Stimulated activated CD4-positive, alpha-beta T cell treated with anti-CD3 and anti-CD28 coated beads, Interleukin-4, amount 100 ng/mL, for 48 hours (primary cell): ENCODE measurements at regions not wholly inside any gene's neighbourhood (a gene's known extent, or its start where the extent isn't known, plus 50 kb on each side); places are given as distances from the start of the nearest gene placed in this dataset.

Experiments
- DNase-seq, 2 donors: peaks; one replicate each; pipeline ENCODE4 v3.0.0-alpha.2; 2020; ENCODE audit warnings: low read depth in 2 of 2

DNA sequence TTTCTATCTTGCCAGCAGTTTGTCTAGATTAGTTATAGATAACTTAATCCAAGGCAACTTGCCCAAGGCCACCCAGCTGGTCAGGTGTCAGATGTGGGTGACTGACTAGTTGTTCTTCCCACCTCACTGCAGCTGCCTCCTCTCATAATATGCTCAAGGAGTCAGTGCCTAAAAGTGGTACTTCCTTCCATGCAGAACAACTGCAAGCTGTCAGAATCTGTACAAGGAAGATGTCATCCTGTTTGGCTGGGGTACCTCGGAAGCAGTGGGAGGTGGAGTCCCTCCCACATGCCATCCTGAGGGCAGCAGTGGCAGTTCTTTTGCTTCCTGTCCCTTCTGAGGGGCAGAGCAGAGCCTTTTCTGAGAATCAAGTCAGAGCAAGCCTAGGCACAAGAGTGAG lies 193.2 kb upstream of the RFC3 start:
- DNase-seq: no peak

DNA sequence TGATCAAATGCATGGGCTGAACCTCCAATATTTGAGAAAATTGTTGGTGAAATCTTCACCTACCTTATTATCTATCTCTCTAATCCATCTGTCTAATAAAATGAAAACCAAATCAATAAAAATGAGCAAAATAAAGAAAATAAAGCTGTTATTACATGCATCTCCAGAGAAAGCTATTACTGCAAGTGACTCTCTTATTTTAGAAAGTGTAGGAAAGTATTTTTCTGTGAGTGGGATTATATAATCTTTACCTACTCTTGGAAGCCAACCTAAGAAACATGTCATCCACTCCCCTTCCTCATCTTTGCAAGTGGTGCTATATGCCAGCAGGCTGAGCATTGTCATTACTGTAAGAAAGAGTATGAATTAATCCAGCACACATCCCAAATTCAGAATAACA lies 191.5 kb upstream of the RFC3 start:
- no peak for DNase-seq

DNA sequence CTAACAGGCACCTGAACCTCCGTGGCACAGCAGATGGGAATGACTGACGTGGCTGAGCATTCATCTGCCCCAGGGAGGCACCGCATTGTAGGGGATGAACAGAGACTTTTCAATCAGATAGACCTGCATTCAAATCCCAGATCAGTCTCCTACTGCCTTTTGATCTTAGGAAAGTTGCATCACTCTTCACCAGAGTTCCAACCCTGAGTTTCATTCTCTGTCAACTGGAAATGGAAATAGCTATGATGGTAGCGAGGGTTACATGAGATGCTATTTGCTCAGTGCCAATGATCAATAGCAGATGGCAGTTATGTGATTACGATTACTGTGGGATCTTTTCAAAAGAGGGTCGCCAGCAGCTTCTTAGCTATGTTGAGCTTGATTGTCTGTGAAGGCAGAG lies 189.3 kb upstream of the RFC3 start:
- no peak for DNase-seq

DNA sequence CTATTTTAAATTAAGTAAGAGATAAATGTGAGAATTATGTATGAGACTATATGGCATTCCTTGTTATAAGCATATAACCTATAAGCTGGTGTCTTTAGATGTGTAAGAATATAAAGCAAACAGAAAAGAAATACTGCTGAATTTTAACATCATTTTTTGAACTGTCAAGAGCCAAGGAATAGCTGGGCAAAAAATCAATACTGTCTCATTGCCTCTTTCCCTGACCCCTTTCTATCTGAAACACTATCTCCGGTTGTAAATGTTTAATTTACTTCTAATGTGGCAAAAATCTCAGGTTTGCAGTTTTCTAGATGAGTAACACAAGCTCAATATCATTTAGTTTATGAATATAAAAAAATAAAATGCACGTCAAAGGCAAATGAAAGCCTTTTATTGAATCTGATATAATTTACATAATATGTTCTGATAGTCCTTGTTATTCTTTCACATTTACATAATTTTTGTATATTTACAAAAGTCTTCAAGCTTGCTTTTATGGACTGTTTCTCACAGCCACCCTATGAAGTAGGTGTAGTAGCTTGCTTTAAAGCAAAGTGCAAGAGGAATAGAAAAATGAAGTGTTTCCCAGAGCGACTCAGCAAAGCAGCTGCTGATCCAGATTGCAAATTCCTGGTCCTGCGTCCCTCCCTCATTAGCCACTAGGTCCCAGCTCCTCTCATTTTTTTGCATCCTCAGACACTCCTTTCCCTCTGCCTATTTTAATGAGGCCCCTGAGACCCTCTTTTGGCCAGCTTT lies 188.2 kb upstream of the RFC3 start:
- DNase-seq: no peak

DNA sequence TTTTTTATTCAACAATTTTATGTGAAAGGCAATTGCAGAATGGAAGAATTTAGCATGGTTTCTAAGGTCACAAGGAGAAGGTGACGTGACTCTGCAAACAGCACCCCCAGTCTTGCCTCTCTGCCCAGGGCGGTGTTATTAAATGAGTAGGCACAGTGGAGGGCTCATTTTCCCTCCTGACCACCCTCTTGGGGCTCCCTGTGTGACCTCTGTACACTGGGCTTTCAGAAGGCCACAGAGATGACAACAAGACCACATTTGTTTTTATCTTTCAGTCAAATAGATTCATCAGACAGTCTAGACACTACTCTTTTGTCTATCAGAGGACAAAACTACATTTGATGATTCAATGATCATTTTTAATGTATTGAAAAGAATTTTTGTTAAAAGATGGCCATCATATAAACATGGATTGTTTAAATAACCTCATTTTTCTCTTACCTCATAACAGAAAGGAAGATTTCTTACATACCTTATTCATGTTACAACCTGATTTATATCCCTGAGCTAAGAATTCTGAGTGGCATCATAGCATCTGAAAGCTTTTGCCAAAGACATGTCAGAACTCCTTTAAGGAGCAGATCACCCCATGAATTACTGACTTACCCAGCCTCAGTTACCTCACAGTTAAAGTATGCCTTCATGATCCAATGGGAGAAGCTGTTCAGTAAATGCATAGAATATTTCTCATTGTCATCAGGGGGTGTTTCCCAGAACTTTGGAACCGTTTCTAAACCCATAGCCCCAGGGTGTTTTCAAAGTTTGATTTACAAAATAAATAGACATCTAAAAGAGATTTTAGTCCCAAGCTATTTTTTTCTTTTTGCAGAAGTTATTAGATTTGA lies 184.0 kb upstream of the RFC3 start:
- DNase-seq: no peak

DNA sequence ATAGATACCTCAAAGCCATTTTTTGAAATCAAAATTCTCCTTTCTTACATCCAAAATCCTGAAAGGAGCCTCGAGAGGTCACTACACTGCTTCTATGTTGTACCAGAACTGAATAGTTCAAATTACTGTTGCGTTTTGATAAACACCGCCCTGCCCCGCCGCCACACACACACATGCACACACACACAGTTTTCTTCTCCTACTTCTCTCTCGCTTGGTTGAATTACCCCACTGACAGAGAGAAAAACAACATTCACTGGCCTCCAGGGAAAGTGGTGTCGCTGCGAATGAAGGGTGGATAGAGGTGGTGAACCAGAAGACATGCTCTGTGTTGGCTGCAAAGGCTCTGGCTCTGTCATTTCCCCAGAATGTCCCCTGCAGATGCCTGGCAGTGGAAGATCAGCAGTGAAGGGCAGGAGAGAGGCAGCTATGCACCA lies 183.4 kb upstream of the RFC3 start:
- no peak for DNase-seq

DNA sequence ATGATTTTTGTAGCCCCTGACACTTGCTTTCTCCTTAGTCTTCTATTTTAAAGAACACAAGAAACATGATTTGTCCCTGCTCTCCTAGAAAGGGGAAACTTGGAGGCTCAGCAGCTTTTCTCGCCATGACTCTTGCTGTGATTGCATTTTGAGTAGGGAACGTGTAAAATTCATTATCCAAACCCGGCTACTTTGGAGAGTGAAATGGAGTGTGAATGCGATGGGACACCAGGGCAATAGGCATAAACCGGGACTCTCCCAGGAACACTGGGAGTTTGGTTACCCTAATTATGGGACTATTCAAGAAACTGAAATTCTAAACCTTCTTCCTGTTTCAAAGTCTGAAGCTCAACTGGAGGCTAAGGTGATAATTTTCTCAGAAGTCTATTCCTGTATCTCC lies 181.7 kb upstream of the RFC3 start:
- DNase-seq: no peak

DNA sequence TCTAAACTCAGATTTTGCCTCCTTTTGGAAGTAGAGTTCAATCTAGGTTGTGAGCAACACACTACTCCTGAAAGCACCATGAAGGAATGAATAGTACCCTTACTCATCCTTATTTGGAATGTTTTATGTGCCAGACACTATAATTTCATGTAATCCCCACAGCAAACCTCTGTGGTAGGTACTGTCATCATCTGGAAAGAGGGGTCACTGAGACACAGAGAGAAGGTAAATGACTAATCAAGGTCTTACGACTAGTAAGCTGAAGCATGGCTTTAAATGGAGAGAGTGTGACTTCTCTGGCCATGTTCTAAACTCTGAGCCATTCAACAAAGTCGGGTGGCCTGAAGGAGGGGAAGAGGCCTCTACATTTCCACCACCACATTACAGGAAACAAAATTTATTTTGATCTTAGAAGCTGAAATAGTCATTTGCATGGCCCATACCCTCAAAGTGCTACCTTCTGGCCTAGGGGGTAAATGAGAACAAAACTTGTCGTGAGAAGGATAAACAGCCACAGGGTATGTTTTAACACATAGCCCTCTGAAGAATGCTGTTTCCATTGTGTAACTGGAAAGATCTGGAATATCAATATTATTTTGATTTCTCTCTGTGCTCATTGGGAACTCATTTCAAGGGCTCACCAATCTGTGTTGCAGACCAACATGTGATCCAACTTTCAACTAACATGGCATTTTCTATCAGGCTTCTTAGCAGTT lies 180.8 kb upstream of the RFC3 start:
- DNase-seq: no peak

DNA sequence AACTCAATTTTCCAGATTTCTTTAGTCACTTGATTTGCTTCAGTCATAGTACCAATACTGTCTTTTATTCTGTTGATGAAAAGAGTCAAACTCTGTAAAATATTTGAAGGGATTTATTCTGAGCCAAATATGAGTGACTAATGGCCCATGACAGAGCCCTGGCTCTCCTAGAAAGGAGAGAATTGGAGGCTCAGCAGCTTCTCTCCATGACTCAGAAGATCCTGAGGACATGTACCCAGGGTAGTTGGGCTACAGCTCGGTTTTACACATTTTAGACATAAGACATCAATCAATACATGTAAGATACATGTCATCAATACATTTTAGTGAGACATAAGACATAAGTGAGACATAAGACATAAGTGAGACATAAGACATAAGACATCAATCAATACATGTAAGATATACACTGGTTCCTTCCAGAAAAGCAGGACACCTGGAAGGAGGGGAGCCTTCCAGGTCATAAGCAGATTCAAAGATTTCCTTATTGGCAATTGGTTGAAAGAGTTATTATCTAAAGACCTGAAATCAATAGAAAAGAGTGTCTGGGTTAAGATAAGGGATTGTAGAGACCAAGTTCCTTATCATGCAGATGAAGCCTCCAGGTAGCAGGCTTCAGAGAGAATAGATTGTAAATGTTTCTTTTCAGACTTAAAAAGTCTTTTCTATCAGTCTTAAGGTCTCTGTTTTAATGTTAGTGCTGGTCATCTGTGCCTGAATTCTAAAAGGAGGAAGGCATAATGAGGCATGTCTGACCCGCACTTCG lies 179.8 kb upstream of the RFC3 start:
- DNase-seq: no peak

DNA sequence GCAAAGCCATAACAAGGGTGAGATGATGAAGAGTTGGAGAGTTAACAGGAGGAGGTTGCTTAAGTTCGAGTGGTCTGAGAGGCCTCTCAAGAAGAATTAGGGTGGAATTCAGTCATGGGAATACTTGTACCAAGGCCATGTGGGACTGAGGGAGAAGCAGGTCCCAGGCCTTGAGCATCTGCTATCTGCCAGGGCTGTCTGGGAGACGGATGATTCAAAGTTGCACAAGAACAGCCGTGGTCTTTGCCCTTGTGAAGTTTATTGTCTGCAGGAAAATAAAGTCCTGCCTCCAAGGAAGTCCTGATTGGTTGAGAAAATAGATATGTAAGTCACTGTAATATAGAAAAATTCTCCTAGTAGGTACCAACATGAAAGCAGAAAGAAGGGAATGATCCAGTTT lies 178.8 kb upstream of the RFC3 start:
- no peak for DNase-seq

DNA sequence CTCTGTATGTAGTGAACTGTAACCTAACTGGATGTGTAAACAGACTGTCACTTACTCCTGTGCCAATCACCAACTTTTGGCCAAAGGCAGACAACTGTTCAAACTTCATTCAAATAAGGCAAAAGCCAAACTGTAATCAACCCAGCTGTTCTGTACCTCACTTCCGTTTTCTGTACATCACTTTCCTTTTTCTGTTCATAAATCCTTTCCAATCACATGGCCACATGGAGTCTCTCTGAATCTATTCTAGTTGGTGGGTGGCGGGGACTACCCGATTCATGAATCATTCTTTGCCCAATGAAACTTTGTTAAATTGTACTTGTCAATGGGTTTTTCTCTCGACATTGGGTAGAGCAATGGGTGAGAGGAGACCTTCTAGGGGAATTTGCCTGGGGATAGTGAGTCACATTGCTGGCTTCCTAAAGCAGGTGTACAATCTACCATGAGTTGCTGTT lies 178.3 kb upstream of the RFC3 start:
- peak; percentile 37 to 46 for DNase-seq

DNA sequence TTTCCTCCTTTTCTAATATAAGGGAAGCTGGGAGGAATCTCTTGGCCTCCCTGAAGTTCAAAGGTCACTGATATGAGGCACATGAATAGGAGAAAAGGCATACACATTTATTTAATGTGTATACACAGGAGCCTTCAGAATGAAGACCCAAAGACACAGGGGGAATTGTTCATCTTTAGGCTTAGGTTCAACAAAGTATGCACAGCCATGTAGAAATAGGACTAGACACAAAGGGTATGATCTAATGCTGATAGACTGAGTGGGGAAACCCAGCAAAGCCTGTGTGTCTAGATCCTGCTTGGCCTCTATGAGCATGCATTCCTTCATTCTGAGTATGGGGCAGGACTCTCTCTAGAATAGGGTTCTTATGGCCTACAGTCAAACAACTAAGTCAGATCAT lies 177.1 kb upstream of the RFC3 start:
- no peak for DNase-seq

DNA sequence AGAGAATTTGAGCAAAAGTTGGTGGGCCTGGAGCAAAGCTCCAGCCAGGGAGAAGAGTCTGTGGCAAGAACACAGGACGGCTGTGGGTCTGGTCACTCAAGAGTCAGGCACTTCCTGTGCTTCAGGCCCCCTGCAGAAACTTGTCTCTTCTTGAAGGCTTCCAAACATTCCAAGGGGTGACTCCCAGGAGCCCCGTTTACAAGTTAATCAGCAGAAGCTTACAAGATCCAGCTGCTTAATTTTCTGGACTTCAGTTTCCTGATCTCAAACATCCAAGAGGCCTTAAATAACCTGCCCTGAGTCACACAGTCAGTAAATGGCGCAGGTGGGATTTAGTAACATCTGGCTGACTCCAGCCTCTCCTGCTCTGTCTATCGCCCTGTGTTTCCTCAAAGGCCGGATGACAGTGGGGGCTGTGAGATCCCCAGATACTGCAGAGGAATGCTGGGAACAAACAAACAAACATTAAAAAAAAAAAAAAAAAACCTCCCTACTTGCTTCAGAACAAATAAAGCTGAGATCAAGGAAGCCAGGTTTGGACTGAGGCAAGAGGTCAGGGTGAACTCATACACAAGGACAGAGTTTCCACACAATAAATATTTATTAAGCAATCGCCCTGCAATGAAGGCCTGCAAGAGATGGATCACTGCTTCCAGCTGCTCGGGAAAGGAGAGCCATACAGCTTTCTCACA lies 175.4 kb upstream of the RFC3 start:
- DNase-seq: no peak

DNA sequence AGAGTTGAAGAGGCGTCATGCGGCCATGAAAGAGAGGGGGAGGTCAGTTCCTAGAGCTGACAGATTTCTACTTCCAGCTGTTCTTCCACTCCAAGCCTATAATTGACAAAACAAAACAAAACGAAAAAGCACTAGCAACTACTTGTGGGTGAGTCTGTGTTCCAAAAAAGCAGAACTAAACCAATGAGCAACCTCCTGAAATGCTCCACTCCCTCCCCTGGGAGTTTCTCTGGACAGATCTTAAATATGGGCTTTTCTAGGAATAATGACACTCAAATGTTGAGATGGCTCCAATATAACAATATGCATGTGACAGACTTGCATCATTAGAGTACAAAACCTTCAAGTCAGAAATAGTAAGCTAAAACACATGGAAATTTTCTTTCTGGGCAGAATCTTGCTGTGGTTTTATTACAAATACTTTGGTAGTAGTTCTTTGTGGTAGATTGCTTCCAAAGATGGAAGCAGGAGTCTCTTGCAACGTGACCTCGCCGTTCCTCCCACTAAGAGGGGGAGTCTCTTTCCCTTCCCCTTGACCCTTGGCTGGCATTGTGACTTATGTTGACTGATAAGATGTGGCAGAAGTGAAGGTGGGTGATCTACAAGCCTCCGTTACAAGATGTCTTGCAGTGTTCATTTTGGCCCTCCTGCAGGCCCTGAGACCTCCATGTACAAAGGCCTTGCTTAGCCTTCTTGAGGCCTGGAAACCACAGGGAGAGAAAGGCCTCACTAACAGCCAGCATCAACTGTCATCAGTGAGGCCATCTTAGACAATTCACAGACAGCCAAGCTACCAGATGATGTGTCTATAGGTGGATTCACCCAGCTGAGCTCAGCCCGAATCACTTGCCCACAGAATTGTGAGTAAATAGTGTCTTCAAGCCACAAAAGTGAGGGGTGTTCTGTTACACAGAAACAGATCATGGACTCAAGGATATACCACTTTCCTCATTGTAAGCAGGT lies 173.1 kb upstream of the RFC3 start:
- no peak for DNase-seq

DNA sequence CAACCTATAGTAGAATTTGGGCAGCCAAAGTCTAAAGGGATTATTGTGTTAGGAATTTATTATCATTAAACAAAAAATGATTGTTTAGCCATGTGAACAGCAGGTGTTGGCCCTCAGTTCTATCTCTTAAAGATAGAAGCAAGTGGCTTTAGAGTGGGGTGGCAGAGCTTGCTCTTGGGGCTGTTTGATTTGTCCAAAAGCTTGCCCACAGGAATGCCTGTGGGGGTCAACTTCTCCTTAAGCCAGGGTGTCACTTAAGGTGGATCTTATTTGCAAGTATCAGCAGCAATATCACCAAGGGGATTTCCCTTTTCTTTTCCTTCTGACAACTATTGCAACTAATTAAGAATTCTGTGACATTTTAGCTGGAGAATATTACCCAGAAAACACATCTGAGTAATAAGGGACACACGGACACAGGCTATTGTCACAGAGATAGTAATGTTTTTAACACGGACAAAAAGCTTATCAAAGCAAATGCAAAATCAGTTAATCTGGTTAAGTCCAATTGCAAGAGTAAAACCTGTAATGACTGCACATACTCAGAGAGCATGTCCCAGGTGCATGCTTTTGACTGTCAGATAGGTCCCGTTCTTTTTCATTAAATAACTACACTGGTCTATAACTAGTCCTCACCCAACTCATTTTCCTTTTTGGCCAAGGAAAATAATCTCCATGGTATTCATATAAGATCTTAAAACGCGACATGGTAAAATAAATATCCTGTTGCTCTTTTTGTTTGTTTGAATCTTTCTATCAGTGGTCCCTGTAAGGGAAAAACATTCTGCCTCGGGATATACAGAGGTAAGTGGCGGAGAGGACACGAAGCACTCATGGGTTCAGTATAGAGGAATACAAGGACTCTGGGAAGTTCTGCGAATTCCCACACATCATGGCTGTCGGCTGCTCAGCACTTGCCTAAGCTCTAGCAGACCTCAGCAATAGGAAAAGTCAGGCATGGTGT lies 172.1 kb upstream of the RFC3 start:
- DNase-seq: no peak

DNA sequence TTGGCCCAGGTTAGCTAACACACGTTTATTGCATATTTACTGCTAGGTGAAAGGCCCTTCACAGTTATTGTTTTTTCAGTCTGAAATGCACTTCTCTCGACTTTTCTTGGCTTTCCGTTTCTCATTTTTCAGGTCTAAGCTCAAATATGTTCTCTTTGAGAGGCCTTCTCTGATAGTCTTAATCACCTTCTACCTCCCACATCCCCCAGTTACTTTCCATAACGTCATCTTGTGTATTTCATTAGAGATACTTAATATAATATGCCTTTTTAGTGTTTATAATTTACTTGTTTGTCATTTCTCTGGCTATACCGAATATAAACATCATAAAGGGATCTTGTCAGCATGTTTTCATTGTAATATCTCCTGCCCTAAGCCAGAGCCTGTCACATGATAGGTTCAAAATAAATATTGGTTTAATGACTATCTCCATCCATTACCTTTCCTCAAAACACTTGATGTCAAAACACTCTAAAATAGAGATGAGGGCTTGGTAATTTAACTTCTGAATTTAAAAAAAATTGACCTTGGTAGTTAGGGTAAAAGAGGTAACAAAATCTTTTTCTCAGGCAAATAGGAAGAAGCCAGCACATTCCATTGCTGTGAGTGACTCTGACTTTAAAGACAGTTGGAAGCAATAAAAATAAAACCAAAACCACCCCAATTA lies 168.6 kb upstream of the RFC3 start:
- no peak for DNase-seq

DNA sequence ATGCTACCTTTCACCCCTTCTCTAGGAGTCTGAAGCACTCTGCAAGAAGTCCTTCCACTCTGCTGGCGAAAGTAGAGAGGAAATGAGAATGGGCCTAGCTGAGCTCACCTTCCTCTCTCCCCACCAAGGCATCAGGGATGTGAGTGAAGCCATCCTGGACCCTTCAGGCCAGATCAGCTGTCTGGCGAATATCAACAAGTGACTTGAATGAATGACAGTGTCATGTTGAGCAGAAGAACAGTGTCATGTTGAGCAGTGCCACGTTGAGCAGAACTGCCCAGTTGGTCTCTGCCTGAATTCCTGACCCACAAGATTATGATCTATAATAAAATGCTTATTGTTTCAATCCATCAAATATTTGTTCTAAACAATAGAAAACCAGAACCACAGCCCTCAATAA lies 166.2 kb upstream of the RFC3 start:
- DNase-seq: no peak

DNA sequence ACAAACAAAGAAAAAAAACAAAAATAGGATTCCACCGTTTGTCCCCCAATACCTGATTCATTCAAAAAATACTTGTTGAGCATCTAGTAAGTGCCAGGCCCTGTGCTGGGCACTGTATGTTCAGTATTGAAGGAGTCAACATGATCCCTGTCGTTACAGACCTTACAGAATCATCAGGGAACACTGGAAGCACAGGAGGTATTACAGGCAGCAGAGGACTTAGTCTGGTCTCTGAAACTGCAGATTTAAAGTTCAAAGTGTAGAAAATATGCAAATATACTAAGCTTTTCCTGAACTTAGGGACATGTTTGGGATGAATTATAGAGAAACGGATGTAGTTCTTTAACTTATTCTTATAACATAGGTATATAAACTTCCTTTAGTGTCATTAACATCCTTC lies 160.7 kb upstream of the RFC3 start:
- no peak for DNase-seq
